ENCODE measurements at regions not wholly inside any gene's neighbourhood (a gene's known extent, or its start where the extent isn't known, plus 50 kb on each side); places are given as distances from the start of the nearest gene placed in this dataset.

GRCh38 chr6:56407883-56408410 is 160.6 kb upstream of the COL21A1 start:
- no peak for DNase-seq (ENCODE audit: low read depth)

- DNase-seq (ENCODE audit: low read depth): peak; percentile 8
Measured at GRCh38 chr6:56406276-56407269, 159.2 kb upstream of the COL21A1 start.

- DNase-seq (ENCODE audit: low read depth): no peak
Measured at GRCh38 chr6:56404599-56404998, 157.2 kb upstream of the COL21A1 start.

- DNase-seq (ENCODE audit: low read depth): no peak
Measured at GRCh38 chr6:56403745-56404144, 156.4 kb upstream of the COL21A1 start.

GRCh38 chr6:56401477-56402070 is 154.2 kb upstream of the COL21A1 start:
- no peak for DNase-seq (ENCODE audit: low read depth)

- no peak for DNase-seq (ENCODE audit: low read depth)
Measured at GRCh38 chr6:56400273-56400672, 152.9 kb upstream of the COL21A1 start.

- no peak for DNase-seq (ENCODE audit: low read depth)
Measured at GRCh38 chr6:56399672-56400263, 152.4 kb upstream of the COL21A1 start.

GRCh38 chr6:56399250-56399671 is 151.9 kb upstream of the COL21A1 start:
- no peak for DNase-seq (ENCODE audit: low read depth)

GRCh38 chr6:56396435-56396834 is 149.1 kb upstream of the COL21A1 start:
- no peak for DNase-seq (ENCODE audit: low read depth)

- no peak for DNase-seq (ENCODE audit: low read depth)
Measured at GRCh38 chr6:56393615-56394612, 146.5 kb upstream of the COL21A1 start.

- no peak for DNase-seq (ENCODE audit: low read depth)
Measured at GRCh38 chr6:56388415-56388755, 141.0 kb upstream of the COL21A1 start.

GRCh38 chr6:56387621-56388414 is 140.4 kb upstream of the COL21A1 start:
- DNase-seq (ENCODE audit: low read depth): no peak

GRCh38 chr6:56386717-56387116 is 139.3 kb upstream of the COL21A1 start:
- no peak for DNase-seq (ENCODE audit: low read depth)

- no peak for DNase-seq (ENCODE audit: low read depth)
Measured at GRCh38 chr6:56385981-56386593, 138.7 kb upstream of the COL21A1 start.

GRCh38 chr6:56383160-56383559 is 135.8 kb upstream of the COL21A1 start:
- DNase-seq (ENCODE audit: low read depth): no peak

- DNase-seq (ENCODE audit: low read depth): no peak
Measured at GRCh38 chr6:56382416-56382940, 135.1 kb upstream of the COL21A1 start.

- no peak for DNase-seq (ENCODE audit: low read depth)
Measured at GRCh38 chr6:56381801-56382251, 134.4 kb upstream of the COL21A1 start.

- no peak for DNase-seq (ENCODE audit: low read depth)
Measured at GRCh38 chr6:56380476-56380875, 133.1 kb upstream of the COL21A1 start.

GRCh38 chr6:56378966-56379585 is 131.7 kb upstream of the COL21A1 start:
- DNase-seq (ENCODE audit: low read depth): no peak
